AG09309 (cell line): ENCODE measurements at regions not wholly inside any gene's neighbourhood (a gene's known extent, or its start where the extent isn't known, plus 50 kb on each side); places are given as distances from the start of the nearest gene placed in this dataset.

Experiments
- DNase-seq: peaks from one replicate; pipeline ENCODE4 v3.0.0-alpha.2; 2010; ENCODE audit warnings: low read depth
- H3K4me3 ChIP-seq: 2 replicates; pipeline ENCODE4 v1.5.1; 2011; ENCODE audit warnings: mild to moderate bottlenecking, low read depth, low read length, moderate library complexity; ENCODE audit not compliant: control insufficient read depth
- CTCF ChIP-seq: IDR thresholded peaks from 2 replicates; pipeline ENCODE4 v1.5.1; 2011; ENCODE audit warnings: mild to moderate bottlenecking, low read depth, low read length, inconsistent platforms; ENCODE audit not compliant: insufficient read depth, control insufficient read depth; ENCODE audit errors: missing control alignments

GRCh38 chr13:109667807-109668291 is 118.5 kb downstream of the IRS2 start:
- no peak overlapping the region for H3K4me3 ChIP-seq
- DNase-seq: no peak
- TF ChIP-seq CTCF: no peak

DNA sequence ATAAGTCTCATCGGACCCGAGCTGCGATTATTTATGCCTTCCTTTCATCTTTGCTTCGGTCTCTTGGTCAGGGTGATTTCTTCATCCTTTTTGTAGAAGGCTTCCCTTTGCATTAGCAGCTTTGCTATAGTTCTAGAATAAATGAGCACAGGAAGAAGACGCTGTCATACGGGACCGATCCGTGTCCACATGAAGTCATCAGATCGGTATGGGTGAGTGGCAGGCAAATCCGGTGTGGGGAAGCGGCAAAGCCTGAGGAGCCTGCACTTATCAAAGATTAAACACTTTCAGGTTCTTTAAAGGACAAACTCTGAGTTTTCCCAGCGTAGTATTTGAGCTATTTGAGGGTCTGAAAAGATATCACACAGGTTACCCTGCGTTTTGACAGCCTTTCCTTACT is 119.3 kb downstream of the IRS2 start:
- TF ChIP-seq CTCF: no peak
- DNase-seq: no peak
- H3K4me3 ChIP-seq: no peak overlapping the region

GRCh38 chr13:109666656-109667055 is 119.7 kb downstream of the IRS2 start:
- no peak for DNase-seq
- no peak overlapping the region for H3K4me3 ChIP-seq
- TF ChIP-seq CTCF: no peak

DNA sequence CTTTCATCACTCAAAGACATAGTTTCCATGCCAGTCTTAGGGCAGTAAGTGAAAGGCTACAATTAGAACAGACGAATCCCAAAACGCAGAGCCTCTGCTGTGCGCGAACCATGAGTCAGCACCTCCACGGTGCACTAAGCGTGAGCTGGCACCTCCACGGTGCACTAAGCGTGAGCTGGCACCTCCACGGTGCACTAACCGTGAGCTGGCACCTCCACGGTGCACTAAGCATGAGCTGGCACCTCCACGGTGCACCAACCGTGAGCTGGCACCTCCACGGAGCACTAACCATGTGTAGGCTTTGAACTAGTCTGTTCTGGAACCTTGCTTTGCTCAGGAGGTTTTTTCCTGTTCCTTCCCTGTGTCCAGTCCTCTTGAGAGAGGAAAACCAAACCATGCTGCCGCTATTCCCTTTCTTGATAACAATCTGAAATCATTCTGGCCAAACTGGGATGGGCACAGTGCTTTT is 120.6 kb downstream of the IRS2 start:
- no peak overlapping the region for H3K4me3 ChIP-seq
- DNase-seq: no peak
- no peak for TF ChIP-seq CTCF

DNA sequence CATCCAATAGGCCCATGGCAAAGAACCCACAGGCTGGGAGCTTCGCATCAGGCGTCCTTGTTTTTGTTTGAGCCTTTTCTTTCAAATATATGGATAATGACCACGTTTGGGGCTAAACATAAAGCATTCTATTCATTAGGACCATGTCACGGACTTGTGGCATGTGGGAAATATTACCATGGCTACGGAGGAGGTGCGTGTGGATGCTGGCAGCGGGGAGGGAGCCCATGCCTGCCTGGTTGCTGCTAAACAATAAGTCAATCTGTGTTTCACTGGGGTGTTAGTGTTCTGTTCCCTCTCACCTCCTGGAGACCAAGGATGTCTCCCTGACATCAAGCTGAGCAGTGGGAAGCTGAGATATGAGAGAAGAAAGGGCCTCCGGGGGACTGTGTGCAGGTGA is 121.1 kb downstream of the IRS2 start:
- DNase-seq: no peak
- H3K4me3 ChIP-seq: no peak overlapping the region
- no peak for TF ChIP-seq CTCF

- H3K4me3 ChIP-seq: no peak overlapping the region
- DNase-seq: no peak
- no peak for TF ChIP-seq CTCF
Measured at GRCh38 chr13:109657395-109657794, 129.0 kb downstream of the IRS2 start.

GRCh38 chr13:109656206-109656605 is 130.2 kb downstream of the IRS2 start:
- no peak for DNase-seq
- no peak for TF ChIP-seq CTCF

More at GRCh38 chr13:109656206-109656605, 130.2 kb downstream of the IRS2 start:
- no peak overlapping the region for H3K4me3 ChIP-seq
